GM21529 (cell line): ENCODE measurements at regions not wholly inside any gene's neighbourhood (a gene's known extent, or its start where the extent isn't known, plus 50 kb on each side); places are given as distances from the start of the nearest gene placed in this dataset.

Experiments used
- ATAC-seq: cut with Tn5 transposase; IDR thresholded peaks from one replicate; pipeline ENCODE4 v1.9.1; 2021; ENCODE audit not compliant: unreplicated experiment

- ATAC-seq: no peak
Observed at GRCh38 chr16:85187886-85188285, 75.6 kb upstream of the CIBAR2 start.

DNA sequence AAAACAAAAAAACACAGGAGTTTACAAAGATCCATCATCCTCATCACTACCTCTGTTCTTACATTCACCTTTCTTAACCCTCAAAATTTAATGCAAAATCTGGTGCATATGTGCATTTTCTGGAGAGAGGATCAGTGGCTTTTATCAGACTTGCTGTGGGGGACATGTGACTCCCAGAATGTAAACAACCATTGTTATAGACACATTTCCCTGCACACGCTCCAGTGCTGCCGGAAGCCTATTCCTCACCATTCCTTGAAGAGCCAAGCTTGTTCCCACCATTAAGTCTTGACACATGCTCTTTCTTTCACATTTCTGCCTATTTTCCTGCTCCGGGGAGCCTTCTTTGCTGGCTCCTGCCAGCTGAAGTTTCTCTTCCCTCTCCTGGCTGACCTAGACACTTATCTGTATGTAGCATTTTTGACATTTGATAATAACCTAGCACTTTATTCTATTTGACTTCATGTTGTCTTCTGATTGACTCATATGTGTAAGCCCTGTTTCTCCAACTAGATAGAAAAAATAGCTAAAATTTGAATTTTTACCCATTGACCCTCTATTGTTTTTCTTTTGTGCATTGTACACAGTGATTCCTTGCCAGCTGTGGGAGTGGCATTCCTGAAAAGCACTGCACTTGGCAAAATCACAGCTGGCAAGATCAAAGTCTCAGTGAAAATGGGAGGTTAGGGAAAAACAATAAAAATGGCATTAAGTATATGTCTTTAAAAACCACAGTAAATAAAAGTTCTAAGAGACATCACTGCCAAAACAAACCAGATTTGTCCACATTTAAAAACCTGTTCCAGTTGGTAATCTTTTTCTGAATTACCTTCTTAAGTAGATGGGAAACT lies 76.8 kb upstream of the CIBAR2 start:
- ATAC-seq: no peak

DNA sequence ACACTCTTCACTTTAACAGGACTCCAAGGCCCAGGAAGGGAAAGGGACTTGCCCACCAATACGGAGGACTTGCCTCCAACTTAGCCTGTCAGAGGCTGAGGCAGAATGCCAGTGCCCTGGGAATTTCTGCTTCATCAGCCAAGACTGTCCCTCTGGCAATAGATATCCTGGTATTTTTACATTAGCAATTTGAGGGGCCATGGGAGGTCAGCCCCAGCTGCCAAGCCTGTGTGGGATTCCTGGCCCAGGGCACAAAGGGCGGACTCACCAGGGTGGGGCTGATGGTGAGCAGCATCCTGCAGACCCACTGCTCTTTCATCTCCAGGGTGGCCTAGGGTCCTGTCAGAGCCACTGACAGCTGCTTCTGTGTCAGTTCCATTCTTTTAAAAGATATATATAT lies 78.3 kb upstream of the CIBAR2 start:
- no peak for ATAC-seq

- ATAC-seq: no peak
Observed at GRCh38 chr16:85191341-85191965, 79.2 kb upstream of the CIBAR2 start.

DNA sequence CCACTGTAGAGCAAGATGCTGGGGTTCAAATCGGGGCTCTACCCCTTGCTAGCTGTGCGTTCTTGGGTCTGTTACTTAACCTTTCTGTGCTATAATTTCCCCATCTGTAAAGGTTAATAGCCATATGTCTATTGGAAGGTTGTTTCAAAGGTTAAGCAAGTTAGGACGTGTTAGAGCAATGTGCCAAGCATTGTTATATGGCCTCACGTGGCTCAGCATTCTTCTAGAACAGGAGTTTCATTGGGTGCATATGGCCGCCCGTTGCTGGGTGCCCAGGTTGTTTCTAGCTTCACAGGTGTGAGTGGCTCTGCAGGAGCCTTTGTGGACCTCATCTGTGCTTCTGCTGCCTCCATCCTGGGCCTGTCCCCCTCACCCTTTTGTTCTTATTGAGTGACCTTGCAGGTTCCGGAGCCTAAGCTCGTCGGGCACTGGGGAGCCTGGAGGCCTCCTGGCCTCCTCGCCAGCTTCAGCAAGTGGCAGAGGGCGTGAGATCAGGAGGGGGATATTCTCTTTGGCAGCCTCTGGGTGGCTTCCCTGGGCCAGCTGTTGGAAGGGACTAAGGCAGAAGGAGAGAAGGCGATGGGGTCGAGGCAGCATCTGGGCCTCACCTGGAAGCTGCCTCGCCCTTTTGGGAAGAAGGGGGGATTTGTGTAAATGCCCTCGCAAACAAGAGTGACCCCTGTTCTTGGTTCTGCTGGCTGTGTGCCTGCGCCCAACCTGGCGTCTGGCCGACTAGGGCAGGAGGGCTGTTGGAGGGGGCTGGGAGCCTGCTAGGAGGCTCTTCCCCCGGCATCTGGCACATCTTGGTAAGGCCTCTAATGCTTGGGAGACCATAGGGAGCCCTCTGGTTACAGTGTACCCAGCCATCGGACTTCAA lies 80.2 kb upstream of the CIBAR2 start:
- no peak for ATAC-seq

DNA sequence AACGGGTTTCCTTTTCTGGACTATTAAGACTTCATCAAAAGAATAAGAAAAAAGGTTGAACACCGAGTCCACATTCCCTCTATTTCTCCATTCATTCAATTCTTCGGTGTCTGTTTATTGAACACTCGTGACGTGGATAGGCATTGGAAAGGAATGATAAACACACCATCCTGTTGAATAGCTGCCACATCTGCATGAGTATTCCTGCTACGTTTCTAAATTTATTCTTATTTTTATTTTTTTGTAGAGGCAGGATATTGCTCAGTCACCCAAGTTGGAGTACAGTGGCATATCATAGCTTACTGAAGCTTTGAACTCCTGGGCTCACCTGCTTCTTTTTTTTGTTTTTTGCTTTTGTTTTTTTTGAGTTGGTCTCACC lies 80.8 kb upstream of the CIBAR2 start:
- no peak for ATAC-seq

DNA sequence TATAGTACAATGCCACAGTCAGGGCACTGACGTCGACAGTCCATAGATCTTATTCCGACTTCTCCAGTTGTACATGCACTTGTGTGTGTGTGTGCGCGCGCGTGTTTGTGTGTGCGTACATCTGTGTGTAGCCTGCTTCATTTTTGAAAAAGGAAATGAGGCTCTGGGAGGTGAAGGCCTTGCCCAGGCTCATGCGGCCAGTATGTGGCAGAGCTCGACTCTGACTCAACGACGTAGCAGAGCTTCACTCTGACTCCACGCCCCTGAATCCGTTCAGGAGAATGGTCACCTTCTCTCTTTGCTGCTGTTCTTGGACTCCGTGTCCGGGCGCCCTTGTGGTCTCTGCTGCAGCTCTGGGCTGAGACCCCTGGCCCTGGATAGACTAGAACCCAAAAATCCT lies 81.6 kb upstream of the CIBAR2 start:
- no peak for ATAC-seq

GRCh38 chr16:85194307-85195270 lies 82.3 kb upstream of the CIBAR2 start:
- no peak for ATAC-seq

DNA sequence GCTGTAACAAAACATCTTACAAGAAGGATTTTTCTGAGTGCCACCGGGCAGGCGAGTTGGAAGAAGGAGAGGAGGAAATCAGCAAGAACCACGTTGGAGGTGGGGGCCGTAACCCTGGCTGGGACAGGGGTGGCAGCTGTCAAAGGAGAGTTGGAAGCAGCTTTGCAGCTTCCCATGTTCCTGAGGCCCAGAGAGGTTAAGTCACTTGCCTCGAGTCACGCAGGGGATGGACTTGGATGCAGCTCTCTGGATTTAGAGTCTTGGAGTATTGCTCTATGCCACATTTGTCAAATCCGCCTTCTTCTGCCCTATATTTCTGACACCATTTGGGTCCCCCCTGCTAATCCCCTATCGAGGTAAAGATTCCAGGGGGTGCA lies 83.0 kb upstream of the CIBAR2 start:
- no peak for ATAC-seq

DNA sequence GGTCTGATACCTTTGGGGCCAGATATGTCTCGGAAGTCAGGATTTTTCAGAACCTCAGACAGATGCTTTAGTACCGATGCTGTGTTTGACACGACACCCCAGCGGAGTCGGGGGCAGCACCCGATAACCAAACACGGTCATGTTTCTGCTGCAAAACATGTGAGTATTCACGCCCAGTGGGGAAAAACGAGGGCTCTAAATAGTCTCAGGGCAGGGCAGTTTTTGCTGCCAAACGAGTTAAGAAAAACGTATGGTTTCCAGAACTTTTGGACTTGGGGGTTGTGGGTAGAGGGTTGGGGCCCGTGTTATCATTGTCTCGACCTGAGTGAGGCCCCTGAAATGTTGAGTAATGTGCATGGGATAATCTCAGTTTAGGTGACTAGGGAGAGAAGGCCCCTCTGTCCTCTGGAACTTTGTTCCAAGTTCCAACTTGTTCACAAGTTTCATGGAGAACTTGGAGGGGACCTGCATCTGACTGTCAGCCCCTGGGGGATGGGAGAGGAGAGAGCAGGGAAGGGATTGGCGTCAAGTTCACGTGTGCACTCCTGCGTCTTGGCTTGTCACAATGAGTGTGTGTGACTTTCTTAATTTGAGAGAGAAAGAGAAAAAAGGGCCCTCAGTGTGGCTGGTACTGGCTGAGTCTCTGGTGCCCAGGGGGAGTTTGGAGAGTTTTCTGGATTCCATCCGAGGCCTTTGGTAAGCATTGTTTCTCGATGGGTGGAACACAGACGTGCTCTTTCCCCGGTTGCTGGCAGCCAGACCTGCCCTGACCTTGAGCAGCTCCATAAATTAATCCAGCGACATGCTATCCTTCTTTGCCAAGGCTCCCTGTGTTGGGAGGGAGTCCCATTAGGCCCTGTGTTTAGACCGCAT lies 83.9 kb upstream of the CIBAR2 start:
- ATAC-seq: no peak

- ATAC-seq: no peak
Observed at GRCh38 chr16:85196976-85197375, 84.7 kb upstream of the CIBAR2 start.

GRCh38 chr16:85197611-85198566 lies 85.6 kb upstream of the CIBAR2 start:
- no peak for ATAC-seq

DNA sequence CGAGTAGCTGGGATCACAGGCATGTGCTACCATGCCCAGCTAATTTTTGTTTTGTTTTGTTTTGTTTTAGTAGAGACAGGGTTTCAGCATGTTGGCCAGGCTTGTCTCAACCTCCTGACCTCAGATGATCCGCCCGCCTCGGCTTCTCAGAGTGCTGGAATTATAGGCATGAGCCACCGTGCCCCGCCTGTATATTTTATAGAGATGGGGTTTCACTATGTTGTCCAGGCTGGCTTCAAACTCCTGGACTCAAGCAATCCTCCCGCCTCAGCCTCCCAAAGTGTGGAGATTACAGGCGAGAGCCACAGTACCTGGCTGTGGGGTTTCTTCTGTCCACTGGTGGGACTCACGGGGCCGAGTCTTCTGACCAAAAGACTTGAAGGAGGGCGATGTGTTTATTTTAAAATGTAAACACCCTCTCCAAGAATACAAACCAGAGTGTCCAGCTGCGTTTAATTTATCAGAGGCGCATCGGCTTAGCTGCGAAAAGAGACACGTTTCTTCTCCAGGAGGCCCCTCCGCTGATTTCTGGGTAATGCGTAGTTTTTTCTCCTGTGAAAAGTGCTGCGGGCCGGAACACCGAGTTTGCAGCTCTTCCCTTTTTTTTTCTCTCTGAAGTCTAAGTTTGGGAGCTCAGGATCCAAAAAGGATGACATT lies 86.9 kb upstream of the CIBAR2 start:
- ATAC-seq: no peak

DNA sequence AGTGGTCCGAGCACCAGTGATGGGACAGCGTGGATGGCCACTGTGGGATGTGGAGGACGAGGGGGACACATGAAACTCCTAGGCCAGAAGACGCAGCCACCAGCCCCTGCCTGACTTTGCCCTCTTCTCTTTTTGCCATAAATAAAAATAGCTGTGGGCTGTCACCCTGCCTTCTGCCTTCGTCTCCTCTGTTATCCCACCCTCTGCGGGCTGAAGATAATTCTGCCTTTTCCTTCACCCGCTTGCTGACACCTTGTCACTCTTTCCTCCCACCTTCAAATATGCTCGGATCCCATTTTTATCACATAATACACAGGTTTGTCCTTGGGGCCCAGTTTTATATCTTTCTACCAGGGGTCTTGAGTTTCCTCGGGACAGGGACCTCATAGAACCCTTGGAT lies 87.6 kb upstream of the CIBAR2 start:
- no peak for ATAC-seq

- no peak for ATAC-seq
Observed at GRCh38 chr16:85200471-85201278, 88.4 kb upstream of the CIBAR2 start.

DNA sequence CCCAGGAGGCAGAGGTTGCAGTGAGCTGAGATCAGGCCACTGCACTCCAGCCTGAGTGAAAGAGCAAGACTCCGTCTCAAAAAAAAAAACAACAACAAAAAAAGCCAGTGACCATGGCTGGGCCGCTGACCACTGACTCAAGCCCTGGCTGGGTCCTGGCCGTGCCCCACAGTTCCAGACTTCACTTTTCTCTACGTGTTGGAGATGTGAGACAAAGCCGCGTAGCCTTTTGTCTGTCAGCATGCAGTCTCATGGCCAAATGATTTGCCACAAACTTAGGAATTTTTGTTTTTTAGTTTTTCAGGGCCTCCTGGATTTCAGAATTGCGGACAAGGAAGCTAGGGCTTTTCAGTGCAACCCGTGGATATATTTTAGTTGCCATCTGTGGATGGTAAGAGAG lies 89.3 kb upstream of the CIBAR2 start:
- no peak for ATAC-seq

DNA sequence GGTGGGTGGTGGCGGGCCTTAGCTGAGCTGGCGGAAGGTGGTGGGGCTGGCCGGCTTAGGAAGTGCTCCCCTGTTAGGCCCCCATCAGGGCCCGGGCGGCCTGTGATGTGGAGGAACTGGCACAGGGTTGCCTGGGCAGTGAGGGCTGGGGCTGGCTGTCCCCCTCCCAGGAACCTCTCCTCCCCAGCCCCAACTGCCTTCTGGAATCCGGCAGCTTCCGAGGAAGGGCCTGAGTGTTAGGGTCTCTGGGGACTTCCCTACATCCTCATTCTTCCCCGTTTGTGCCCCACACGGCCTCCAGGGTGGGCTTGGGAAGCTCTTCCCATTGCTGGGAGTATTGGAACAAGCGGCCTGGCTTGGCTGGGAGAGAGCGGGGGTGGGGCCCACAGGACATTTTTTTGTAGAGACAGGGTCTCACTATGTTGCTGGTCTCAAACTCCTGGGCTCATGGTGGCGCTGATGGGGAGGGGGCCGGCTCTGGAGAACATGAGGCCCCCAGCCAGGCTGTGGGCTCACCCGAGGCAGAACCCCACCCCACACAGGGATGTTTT lies 89.9 kb upstream of the CIBAR2 start:
- no peak for ATAC-seq
